ENCODE measurements at regions not wholly inside any gene's neighbourhood (a gene's known extent, or its start where the extent isn't known, plus 50 kb on each side); places are given as distances from the start of the nearest gene placed in this dataset.
A peak's percentile ranks its signal among the peaks of the same experiment; 100 is the strongest.
"Not testable (repeated sequence)": the region's sequence is repeated elsewhere in the genome, so short reads cannot be mapped to it uniquely, and the experiment has no call there.

DNA sequence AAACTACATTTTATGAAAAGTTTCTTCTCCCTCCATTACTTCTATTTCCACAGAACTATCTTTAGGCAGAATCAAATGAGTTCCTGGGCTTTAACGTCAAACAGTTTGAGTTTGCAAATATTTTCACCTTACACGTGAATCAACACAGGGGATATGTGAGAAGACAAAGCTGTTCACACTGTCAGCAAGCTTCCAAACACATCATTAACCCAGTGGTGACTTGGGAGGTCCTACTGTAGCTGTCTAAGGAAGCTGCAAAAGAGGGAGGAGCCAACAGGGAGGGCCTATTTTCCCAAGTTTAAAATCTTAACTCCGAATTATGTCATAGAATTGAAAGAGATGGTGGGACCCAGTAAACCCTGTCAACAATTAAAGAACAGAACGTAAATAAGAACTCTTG, 337.8 kb upstream of the DNAJC19 start:
- no peak for FAIRE-seq

DNA sequence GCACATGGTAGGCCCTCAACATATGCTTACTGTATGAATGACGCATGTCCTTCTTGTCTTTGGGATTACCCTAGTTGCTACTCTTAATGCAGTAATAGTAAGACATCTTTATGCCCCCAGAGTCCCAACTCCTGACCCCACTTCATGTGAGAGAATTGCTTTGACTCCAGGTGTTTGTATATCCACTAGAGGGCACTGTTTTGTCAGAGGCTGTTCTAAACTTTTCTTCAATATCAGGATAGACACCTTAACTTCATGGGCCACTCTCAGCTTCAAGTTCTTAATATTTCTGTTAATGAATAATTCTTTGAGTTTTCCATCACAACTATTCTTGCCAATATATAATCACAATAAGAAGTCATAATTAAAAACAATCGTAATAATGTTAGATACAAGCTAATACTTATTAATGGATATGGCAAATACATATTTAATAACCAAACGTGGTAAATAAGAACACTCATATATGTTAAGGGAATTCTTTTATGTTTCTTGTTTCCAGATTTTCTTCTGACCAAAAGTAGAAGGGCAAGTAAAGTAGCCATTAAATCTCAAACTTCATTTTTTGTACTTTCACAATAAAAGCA, 337.2 kb upstream of the DNAJC19 start:
- peak; percentile 68 for FAIRE-seq

- FAIRE-seq, result not testable (repeated sequence)
These were observed 335.0 kb upstream of the DNAJC19 start for GRCh38 chr3:181324516-181324915.

DNA sequence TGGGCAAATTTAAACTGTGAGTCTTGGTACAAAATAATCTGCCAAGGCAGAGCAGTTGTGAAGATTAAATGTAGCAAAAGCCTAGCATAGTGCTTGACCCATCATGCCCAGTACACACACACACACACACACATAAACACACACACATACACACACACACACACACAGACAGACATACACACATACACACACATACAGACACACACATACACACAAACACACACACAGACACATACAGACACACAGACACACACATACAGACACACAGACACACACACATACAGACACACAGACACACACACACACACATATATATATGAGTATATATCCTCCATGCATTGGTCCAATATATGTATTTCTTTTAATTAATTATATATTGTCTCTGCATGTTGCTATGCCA, 328.8 kb upstream of the DNAJC19 start:
- no peak for FAIRE-seq

DNA sequence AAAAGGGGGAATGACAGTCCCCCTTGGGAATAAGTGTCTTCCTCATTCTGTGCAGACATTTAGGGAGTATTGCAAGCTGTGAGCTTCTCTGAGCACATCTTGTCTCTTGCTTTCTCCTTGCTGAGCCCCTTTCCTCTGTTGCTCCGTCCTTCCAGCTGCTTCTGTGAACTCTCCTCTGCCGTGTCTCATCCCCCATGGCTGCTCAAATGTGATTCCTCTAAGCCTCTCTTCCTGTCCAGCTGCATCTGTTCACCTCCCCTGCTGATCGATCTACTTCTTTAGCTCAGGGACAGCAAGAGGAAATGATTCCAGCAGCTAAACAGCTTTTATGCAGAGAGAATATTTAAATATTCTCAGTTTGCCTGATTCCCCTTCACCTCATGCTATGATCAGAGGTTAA, 328.0 kb upstream of the DNAJC19 start:
- no peak for FAIRE-seq

DNA sequence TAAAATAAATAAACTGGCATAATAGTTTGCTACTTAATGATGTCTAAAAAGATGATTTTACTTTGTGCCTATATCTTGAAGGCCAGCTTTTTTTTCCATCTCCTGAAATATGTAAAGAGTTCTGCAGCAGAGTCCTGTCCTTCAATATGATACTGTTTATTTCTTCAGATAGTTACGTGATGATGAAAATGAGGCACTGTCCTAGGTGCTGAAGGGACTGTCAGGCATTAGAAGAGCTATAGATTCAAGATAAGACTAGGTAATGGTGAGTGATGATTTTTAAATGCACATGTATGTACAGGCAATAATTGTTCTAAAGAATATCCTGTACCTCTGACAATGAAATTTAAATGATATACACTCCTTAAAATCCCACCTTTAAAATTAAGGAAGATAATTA, 326.9 kb upstream of the DNAJC19 start:
- FAIRE-seq, result no peak

DNA sequence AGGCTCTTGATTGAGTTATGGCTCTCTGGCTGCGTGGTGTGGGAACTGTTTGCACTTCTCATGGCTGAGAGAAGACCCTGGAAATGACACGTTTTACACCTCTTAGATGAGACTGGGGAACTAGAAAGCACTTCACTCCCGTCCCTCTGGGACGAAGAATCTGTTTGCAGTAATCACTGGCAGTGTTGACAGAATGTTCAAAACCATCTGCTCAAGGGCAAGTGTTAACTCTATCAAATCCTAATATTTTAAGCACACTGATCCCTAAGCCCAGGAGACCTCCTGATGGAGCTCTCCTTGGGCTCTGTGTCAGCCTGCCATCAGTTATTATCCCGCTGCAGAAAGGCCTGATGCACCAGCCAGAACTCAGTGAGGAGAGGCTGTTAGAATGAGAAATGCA, 323.8 kb upstream of the DNAJC19 start:
- no peak for FAIRE-seq

- no peak for FAIRE-seq
These were observed 321.6 kb upstream of the DNAJC19 start for GRCh38 chr3:181311186-181311585.

DNA sequence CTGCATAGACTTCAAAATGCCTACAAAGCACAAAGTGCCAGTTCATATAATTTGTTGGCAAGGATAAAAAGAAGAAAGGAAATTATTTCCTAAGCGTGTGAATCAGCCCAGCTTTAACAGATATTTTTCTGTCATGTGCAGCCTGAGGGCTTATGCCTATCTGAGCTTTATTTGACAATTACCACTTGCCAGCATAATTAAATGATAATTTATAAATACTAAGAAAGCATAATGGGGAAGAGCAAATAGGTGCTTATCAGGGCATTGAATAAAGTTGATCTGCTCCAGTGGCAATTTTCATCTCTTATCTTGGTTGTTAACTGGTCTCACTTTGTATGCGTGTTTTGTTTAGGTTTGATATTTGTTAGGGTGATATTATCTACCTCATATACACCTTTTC, 313.4 kb upstream of the DNAJC19 start:
- no peak for FAIRE-seq

DNA sequence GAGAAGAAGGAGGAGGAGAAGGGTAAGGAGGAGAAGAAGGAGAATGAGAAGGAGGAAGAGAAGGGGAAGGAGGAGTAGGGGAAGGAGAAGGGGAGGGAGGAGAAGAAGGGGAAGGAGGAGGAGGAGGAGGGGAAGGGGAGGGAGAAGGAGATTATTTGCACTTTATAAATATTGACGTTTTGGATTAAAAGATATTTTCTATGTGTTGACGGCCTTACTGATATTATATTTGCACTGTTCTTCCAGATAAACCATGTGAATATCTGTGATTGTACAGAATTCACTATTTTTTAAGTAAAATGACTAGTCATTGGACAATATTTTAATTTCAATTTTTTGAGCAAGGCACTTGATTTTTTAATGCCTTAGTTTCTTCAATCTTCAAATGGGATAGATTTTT, 310.5 kb upstream of the DNAJC19 start:
- no peak for FAIRE-seq

DNA sequence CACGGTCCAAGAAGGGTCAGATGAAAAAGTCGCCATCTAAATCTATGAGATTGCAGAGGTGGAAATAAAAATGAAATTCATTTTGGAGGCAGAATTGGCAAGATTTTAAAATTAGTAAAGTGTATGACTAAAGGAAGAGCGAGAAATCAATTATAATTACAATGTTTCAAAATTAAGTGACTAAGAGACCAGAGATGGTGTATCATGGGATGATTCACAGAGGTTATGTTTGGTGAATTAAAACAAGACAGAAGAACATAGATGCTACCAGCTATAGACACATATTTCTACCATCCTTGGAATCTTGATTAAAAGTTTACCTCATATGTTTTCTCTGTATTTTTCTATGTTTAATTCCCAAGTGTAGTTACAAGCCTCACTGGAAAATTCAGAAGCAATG, 308.9 kb upstream of the DNAJC19 start:
- no peak for FAIRE-seq

GRCh38 chr3:181292984-181293383, 303.4 kb upstream of the DNAJC19 start:
- no peak for FAIRE-seq

GRCh38 chr3:181290941-181291340, 301.4 kb upstream of the DNAJC19 start:
- FAIRE-seq, result no peak

DNA sequence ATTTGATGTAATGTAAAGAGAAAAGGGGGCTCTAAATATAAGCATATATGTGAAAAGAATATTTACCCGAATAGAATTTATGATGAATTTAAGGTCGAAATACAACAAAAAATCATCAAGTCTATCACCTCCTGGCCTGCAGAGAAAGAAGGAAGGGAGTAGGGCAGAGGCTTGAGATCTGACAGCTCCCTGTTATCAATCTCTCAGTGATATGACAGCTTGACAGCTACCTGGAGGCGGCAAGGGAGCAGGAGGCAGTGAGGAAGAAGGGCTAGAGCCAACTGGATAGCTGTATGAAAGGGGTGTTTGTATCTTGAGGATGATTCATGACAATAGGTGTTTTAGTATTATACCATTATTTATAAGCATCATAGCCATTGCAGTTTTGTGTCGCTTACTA, 299.8 kb upstream of the DNAJC19 start:
- FAIRE-seq, result no peak

GRCh38 chr3:181288145-181288544, 298.6 kb upstream of the DNAJC19 start:
- FAIRE-seq, result no peak

- no peak for FAIRE-seq
These were observed 289.7 kb upstream of the DNAJC19 start for GRCh38 chr3:181279239-181279565.

DNA sequence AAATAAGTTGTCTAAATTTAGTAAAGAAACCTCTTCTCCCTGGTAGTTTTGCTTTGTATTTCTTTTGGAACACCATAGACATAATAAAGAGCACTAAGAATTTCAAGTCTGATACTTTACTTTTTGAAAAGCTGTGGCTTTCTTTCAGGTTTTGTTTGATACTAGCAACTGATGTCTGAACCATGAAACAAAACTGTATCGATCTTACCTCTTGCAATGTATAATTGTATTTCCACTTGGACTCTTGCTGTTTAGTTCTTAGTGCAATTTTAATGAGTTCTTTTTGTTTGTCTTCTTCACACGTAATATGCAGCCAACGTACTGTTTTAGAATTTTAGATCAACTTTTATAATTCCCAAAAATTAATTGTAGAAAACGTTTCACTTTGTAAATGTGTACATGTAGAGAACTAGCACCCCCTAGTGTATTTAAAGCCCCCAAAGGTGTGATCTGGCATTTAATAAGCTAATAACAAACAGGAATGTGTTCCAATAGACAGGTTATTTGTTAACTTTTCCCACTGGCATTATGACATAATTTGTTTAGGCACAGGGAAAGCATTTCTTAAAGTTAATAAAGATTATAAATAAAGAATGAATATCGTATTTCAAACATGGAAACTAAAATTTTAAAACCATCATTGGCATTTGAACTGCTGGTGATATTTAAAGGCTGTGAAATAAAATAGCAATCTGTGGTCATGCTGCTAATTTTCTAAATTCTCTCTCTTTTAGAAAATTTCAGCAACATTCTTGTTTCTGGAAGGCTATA, 289.1 kb upstream of the DNAJC19 start:
- no peak for FAIRE-seq

DNA sequence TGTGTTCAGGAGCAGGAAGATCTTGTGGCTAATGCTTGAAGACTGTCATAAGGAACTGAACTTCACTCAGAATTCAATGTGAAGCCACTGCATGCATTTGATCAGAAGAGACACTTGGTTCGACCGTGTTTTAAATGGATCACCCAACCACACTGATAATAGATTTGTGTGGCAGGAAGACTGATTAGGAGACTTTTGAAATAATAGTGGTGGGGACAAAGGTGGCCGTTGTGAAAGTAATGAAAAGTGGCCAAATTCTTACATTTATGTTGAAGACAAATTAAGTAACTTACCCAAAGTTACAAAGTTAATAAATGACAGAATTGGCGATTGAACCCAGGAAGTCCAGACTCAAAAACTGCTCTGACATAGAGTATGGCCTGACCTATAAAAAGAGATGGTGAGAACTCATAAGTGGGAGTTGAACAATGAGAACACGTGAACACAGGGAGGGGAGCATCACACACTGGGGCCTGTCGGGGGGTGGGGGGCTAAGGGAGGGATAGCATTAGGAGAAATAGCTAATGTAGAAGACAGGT, 286.9 kb upstream of the DNAJC19 start:
- no peak for FAIRE-seq

DNA sequence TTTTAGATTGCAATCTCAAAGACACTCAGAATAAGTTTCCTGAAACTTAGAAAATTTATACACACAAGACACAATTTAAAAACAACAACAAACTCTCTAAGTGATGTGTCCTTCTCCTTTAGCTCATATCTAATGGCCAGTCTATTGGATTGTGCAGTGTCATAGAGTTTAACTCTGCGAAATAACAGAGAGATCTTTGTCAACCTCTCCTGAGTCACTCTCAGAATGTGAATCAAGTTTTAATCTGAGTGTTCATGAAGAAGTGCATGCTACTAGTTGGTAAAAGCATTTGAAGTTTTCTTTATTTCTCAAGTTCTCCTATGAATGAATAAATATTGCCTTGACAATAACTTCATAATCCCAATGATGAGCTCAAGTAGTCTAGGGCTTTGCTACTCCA, 284.5 kb upstream of the DNAJC19 start:
- FAIRE-seq, result no peak

GRCh38 chr3:181267312-181267711, 277.8 kb upstream of the DNAJC19 start:
- no peak for FAIRE-seq

- FAIRE-seq, result no peak
These were observed 276.3 kb upstream of the DNAJC19 start for GRCh38 chr3:181265750-181266333.

- FAIRE-seq, result no peak
These were observed 274.9 kb upstream of the DNAJC19 start for GRCh38 chr3:181264486-181264885.

GRCh38 chr3:181253796-181254195, 264.3 kb upstream of the DNAJC19 start:
- FAIRE-seq, result no peak

- no peak for FAIRE-seq
These were observed 263.1 kb upstream of the DNAJC19 start for GRCh38 chr3:181252631-181253030.
